Spinal cord (tissue), 9 donors: ENCODE measurements at regions not wholly inside any gene's neighbourhood (a gene's known extent, or its start where the extent isn't known, plus 50 kb on each side); places are given as distances from the start of the nearest gene placed in this dataset.

ENCODE experiments used
- DNase-seq, 6 donors: peaks; one replicate each; pipeline versions ENCODE4 v3.0.0 to v3.0.0-alpha.2; 2013 to 2015; ENCODE audit warnings: low spot score in 6 of 6, low read depth in 4 of 6
- H3K27ac ChIP-seq: one replicate; pipeline ENCODE4 v1.5.1; 2013; ENCODE audit warnings: low read depth, low read length, control low read depth
- H3K27me3 ChIP-seq: one replicate; pipeline ENCODE4 v1.6.1; 2013; ENCODE audit warnings: low read length; ENCODE audit not compliant: control insufficient read depth, insufficient read depth
- H3K36me3 ChIP-seq: one replicate; pipeline ENCODE4 v1.6.1; 2013; ENCODE audit warnings: low read length; ENCODE audit not compliant: control insufficient read depth, insufficient read depth
- H3K4me1 ChIP-seq: one replicate; pipeline ENCODE4 v1.6.1; 2013; ENCODE audit warnings: low read length; ENCODE audit not compliant: control insufficient read depth, insufficient read depth
- H3K4me3 ChIP-seq: one replicate; pipeline ENCODE4 v1.5.1; 2013; ENCODE audit warnings: low read depth, low read length, control low read depth
- H3K9me3 ChIP-seq: one replicate; pipeline ENCODE4 v1.6.1; 2013; ENCODE audit warnings: low read length; ENCODE audit not compliant: control insufficient read depth, insufficient read depth
- WGBS: methylation state at CpG from one replicate; pipeline ENCODE4 v1.1.5; 2013; ENCODE audit warnings: missing lambda C conversion rate; ENCODE audit not compliant: insufficient coverage; 5-methylcytosine and 5-hydroxymethylcytosine counted together
- donor health status: healthy.

DNA sequence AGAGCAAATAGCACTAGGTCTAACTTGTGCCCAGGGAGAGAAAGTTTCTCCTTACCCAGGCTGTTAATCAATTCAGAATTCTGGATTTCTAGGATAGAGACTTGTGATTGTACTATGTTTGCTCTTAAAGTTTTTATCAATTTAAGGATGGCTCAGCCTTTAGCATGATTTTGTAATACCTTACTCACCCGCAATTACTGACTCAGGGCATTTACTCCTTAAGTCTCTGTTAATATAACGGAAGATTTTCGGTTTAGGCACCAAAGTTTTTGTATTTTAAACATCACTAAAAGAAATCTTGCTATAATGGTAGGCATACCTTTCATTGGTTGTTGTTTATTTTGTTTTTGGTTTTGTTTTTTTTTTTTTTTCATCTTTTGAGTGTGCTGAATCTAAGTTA, 358.2 kb downstream of the RBM43 start:
- no peak overlapping the region for H3K4me3 ChIP-seq
- H3K36me3 ChIP-seq: no peaks in the 10 kb centered on the region
- no peaks in the 10 kb centered on the region for H3K9me3 ChIP-seq
- H3K4me1 ChIP-seq: no peaks in the 10 kb centered on the region
- WGBS: no CpG with 5 or more reads among the region's 3 CpGs
- no peaks in the 10 kb centered on the region for H3K27me3 ChIP-seq
- no peak for DNase-seq
- no peak overlapping the region for H3K27ac ChIP-seq

DNA sequence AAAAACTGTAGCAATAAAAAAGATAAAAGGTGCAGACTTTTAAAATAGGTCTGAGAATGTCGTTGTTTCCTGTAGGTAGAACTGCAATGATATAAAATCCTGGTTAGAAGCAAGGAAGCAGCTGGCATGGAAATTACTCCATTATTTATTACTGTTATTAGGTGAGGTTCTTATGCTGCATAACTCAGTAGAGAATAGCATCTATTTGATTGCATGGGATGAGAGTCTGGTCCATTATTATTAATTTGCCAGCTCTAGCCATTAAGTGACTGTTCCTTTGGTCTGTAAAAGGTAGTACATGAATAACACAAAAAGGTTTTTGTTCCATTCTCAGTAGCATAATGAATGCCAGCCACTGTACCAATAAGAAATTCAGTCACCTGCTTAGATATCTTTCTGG, 358.6 kb downstream of the RBM43 start:
- DNase-seq: peak in 1 of 6 donors; percentile 73
- no peak overlapping the region for H3K27ac ChIP-seq
- H3K4me3 ChIP-seq: no peak overlapping the region
- WGBS: no CpG with 5 or more reads among the region's 1 CpG
- H3K36me3 ChIP-seq: no peaks in the 10 kb centered on the region
- H3K9me3 ChIP-seq: no peaks in the 10 kb centered on the region
- no peaks in the 10 kb centered on the region for H3K27me3 ChIP-seq
- no peaks in the 10 kb centered on the region for H3K4me1 ChIP-seq

GRCh38 chr2:150900913-150901312, 360.8 kb downstream of the RBM43 start:
- no peaks in the 10 kb centered on the region for H3K9me3 ChIP-seq
- no CpG with 5 or more reads among the region's 1 CpG for WGBS

GRCh38 chr2:150895968-150896367, 365.7 kb downstream of the RBM43 start:
- H3K4me1 ChIP-seq: no peaks in the 10 kb centered on the region
- no peak overlapping the region for H3K4me3 ChIP-seq
- DNase-seq: no peak
- no peak overlapping the region for H3K27ac ChIP-seq
- no peaks in the 10 kb centered on the region for H3K36me3 ChIP-seq
- no peaks in the 10 kb centered on the region for H3K9me3 ChIP-seq
- no peaks in the 10 kb centered on the region for H3K27me3 ChIP-seq
- no CpG with 5 or more reads among the region's 1 CpG for WGBS

More at GRCh38 chr2:150900913-150901312, 360.8 kb downstream of the RBM43 start:
- Histone ChIP-seq H3K27me3 (no peaks in the 10 kb centered on the region), H3K36me3 (no peaks in the 10 kb centered on the region), H3K4me3 (no peak overlapping the region), H3K27ac (no peak overlapping the region), H3K4me1 (no peaks in the 10 kb centered on the region)
- DNase-seq: no peak

- 100% methylated on average over 1 of the region's 2 CpGs for WGBS
- no peak for DNase-seq
- H3K27ac ChIP-seq: no peak overlapping the region
- H3K4me1 ChIP-seq: no peaks in the 10 kb centered on the region
- H3K36me3 ChIP-seq: no peaks in the 10 kb centered on the region
- H3K9me3 ChIP-seq: no peaks in the 10 kb centered on the region
- no peaks in the 10 kb centered on the region for H3K27me3 ChIP-seq
- no peak overlapping the region for H3K4me3 ChIP-seq
These were observed 372.5 kb downstream of the RBM43 start for GRCh38 chr2:150889141-150889540.

GRCh38 chr2:150888337-150888736, 373.3 kb downstream of the RBM43 start:
- Histone ChIP-seq H3K9me3 (no peaks in the 10 kb centered on the region), H3K27ac (no peak overlapping the region), H3K4me3 (no peak overlapping the region), H3K36me3 (no peaks in the 10 kb centered on the region), H3K4me1 (no peaks in the 10 kb centered on the region), H3K27me3 (no peaks in the 10 kb centered on the region)
- DNase-seq: no peak

- H3K4me3 ChIP-seq: no peak overlapping the region
- WGBS: no CpG with 5 or more reads among the region's 3 CpGs
- DNase-seq: no peak
- no peaks in the 10 kb centered on the region for H3K27me3 ChIP-seq
- no peaks in the 10 kb centered on the region for H3K9me3 ChIP-seq
- H3K27ac ChIP-seq: no peak overlapping the region
- H3K36me3 ChIP-seq: no peaks in the 10 kb centered on the region
- H3K4me1 ChIP-seq: no peaks in the 10 kb centered on the region
These were observed 373.7 kb downstream of the RBM43 start for GRCh38 chr2:150887926-150888325.

GRCh38 chr2:150885774-150886386, 375.8 kb downstream of the RBM43 start:
- Histone ChIP-seq H3K4me1 (no peaks in the 10 kb centered on the region), H3K4me3 (no peak overlapping the region), H3K27ac (no peak overlapping the region), H3K36me3 (no peaks in the 10 kb centered on the region), H3K9me3 (no peaks in the 10 kb centered on the region), H3K27me3 (no peaks in the 10 kb centered on the region)
- DNase-seq: no peak
- WGBS: 90% methylated on average over 2 of the region's 3 CpGs

DNA sequence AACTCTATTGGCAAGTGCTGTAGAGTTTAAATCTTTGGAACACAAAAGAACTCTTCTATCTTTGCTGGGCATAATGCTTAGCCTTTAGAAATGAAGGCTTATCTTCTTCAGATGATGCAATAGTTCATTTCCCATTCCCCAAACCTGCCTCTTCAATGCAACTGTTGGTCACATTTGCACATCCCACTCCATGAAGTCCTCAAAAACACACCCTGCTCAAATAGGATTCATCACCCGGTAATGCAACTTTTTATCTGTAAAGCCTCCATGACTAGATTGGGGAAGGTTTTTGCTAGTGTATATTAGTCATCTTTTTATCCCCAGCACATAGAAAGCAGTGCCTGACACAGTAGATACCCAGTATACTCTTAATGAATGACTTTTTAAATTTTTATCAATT, 376.4 kb downstream of the RBM43 start:
- WGBS: no CpG with 5 or more reads among the region's 1 CpG
- DNase-seq: no peak
- H3K27me3 ChIP-seq: no peaks in the 10 kb centered on the region

DNA sequence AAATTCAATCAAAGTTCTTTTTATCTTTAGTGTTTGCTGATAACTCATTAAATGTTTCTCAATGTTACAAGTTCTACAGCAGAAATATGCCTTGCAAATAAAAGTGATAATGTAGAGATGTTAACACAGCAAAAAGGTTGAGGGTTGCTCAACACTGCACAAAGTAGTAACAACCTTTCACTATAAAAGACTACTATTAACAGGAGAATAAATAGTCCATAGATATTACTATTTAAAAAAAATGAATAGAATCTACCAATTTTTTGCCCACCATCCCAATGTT, 378.1 kb downstream of the RBM43 start:
- Histone ChIP-seq H3K4me1 (no peaks in the 10 kb centered on the region), H3K9me3 (no peaks in the 10 kb centered on the region), H3K27ac (no peak overlapping the region), H3K36me3 (no peaks in the 10 kb centered on the region), H3K4me3 (no peak overlapping the region), H3K27me3 (no peaks in the 10 kb centered on the region)
- no peak for DNase-seq

More for the DNA sequence above, 376.4 kb downstream of the RBM43 start:
- Histone ChIP-seq H3K4me1 (no peaks in the 10 kb centered on the region), H3K27ac (no peak overlapping the region), H3K4me3 (no peak overlapping the region), H3K9me3 (no peaks in the 10 kb centered on the region), H3K36me3 (no peaks in the 10 kb centered on the region)
